ENCODE measurements at regions not wholly inside any gene's neighbourhood (a gene's known extent, or its start where the extent isn't known, plus 50 kb on each side); places are given as distances from the start of the nearest gene placed in this dataset.

DNA sequence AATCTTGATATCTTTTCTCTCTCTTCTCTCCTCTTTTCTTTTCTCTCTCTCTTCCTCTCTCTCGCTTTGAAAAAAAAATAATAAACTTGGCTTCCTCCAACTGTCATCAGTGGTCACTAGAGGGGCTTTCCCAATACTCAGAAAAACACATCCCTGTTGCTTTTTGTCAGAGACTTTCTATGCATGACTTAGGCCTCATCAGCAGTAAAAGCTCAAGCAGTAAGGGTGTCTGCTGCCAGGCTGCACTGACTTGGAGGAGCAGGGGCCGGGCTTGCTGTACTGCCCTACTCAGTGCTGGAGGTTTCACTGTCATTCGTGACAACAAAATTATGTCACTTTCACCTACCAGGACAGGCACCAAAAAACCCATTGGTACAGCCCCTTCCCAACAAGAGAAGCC, 272.0 kb downstream of the ADGB start:
- H3K4me3 ChIP-seq, result no peak overlapping the region
- H3K4me1 ChIP-seq (ENCODE audit: insufficient read depth), result no peaks in the 10 kb centered on the region
- H3K36me3 ChIP-seq (replicated peaks; ENCODE audit: insufficient read depth, low read depth), result no peaks in the 10 kb centered on the region
- DNase-seq (ENCODE audit: low spot score), result no peak
- no peaks in the 10 kb centered on the region for H4K20me1 ChIP-seq (ENCODE audit: insufficient read depth, poor library complexity, severe bottlenecking)
- H3K4me2 ChIP-seq, result no peak overlapping the region
- H3K27ac ChIP-seq, result no peak overlapping the region
- no peaks in the 10 kb centered on the region for H3K9me3 ChIP-seq (ENCODE audit: low read depth)
- no peaks in the 10 kb centered on the region for H3K9me2 ChIP-seq (replicated peaks; ENCODE audit: insufficient read depth)
- H3K79me2 ChIP-seq, result no peaks in the 10 kb centered on the region
- no peak for TF ChIP-seq EZH2 (IDR thresholded peaks at IDR 0.05; ENCODE audit: borderline replicate concordance)
- TF ChIP-seq EZH2phosphoT487 (IDR thresholded peaks at IDR 0.05; ENCODE audit: low read depth, severe bottlenecking, unreplicated experiment), result no peak
- no peak for TF ChIP-seq CTCF (IDR thresholded peaks at IDR 0.05; ENCODE audit: poor library complexity)
- 94% methylated on average over 3 of the region's 3 CpGs for WGBS (ENCODE audit: low lambda C conversion rate, missing lambda C conversion rate)
- no peak overlapping the region for H2AFZ ChIP-seq
- no peaks in the 10 kb centered on the region for H3K27me3 ChIP-seq

- Histone ChIP-seq H4K20me1 (ENCODE audit: insufficient read depth, poor library complexity, severe bottlenecking) (no peaks in the 10 kb centered on the region), H3K27ac (no peak overlapping the region), H3K36me3 (replicated peaks; ENCODE audit: insufficient read depth, low read depth) (no peaks in the 10 kb centered on the region), H3K4me3 (no peak overlapping the region), H3K4me2 (no peak overlapping the region), H2AFZ (no peak overlapping the region), H3K27me3 (no peaks in the 10 kb centered on the region), H3K4me1 (ENCODE audit: insufficient read depth) (no peaks in the 10 kb centered on the region), H3K79me2 (no peaks in the 10 kb centered on the region), H3K9me2 (replicated peaks; ENCODE audit: insufficient read depth) (no peaks in the 10 kb centered on the region), H3K9me3 (ENCODE audit: low read depth) (no peaks in the 10 kb centered on the region)
- DNase-seq (ENCODE audit: low spot score), result peak; percentile 31
- 63% methylated on average over 12 of the region's 12 CpGs for WGBS (ENCODE audit: low lambda C conversion rate, missing lambda C conversion rate)
- no peak for TF ChIP-seq CTCF (IDR thresholded peaks at IDR 0.05; ENCODE audit: poor library complexity)
- TF ChIP-seq EZH2phosphoT487 (IDR thresholded peaks at IDR 0.05; ENCODE audit: low read depth, severe bottlenecking, unreplicated experiment), result no peak
- no peak for TF ChIP-seq EZH2 (IDR thresholded peaks at IDR 0.05; ENCODE audit: borderline replicate concordance)
These were observed 273.0 kb downstream of the ADGB start for GRCh38 chr6:146871611-146872425.

- H2AFZ ChIP-seq, result no peak overlapping the region
- H3K9me3 ChIP-seq (ENCODE audit: low read depth), result no peaks in the 10 kb centered on the region
- no peak overlapping the region for H3K4me2 ChIP-seq
- H3K4me1 ChIP-seq (ENCODE audit: insufficient read depth), result no peaks in the 10 kb centered on the region
- no peaks in the 10 kb centered on the region for H3K36me3 ChIP-seq (replicated peaks; ENCODE audit: insufficient read depth, low read depth)
- no peaks in the 10 kb centered on the region for H4K20me1 ChIP-seq (ENCODE audit: insufficient read depth, poor library complexity, severe bottlenecking)
- TF ChIP-seq EZH2phosphoT487 (IDR thresholded peaks at IDR 0.05; ENCODE audit: low read depth, severe bottlenecking, unreplicated experiment) (no peak), CTCF (IDR thresholded peaks at IDR 0.05; ENCODE audit: poor library complexity) (no peak), EZH2 (IDR thresholded peaks at IDR 0.05; ENCODE audit: borderline replicate concordance) (no peak)
- WGBS (ENCODE audit: low lambda C conversion rate, missing lambda C conversion rate), result 95% methylated on average over 1 of the region's 1 CpG
- no peaks in the 10 kb centered on the region for H3K79me2 ChIP-seq
- no peak overlapping the region for H3K27ac ChIP-seq
- no peak for DNase-seq (ENCODE audit: low spot score)
- no peaks in the 10 kb centered on the region for H3K9me2 ChIP-seq (replicated peaks; ENCODE audit: insufficient read depth)
- no peaks in the 10 kb centered on the region for H3K27me3 ChIP-seq
- no peak overlapping the region for H3K4me3 ChIP-seq
These were observed 273.6 kb downstream of the ADGB start for GRCh38 chr6:146872426-146872785.

All from hepatocyte (in vitro differentiated cells).